Erythroblast (primary cell): ENCODE measurements at regions not wholly inside any gene's neighbourhood (a gene's known extent, or its start where the extent isn't known, plus 50 kb on each side); places are given as distances from the start of the nearest gene placed in this dataset.
"Not testable (repeated sequence)": the region's sequence is repeated elsewhere in the genome, so short reads cannot be mapped to it uniquely, and the experiment has no call there.

Experiments used
- GATA1 ChIP-seq: IDR thresholded peaks from 2 replicates; pipeline ENCODE4 v1.6.1; 2011; ENCODE audit warnings: low read depth, mild to moderate bottlenecking, control low read depth, low read length, moderate library complexity
- POLR2A ChIP-seq: IDR thresholded peaks from 2 replicates; pipeline ENCODE4 v1.6.1; 2011; ENCODE audit warnings: mild to moderate bottlenecking, low read length

DNA sequence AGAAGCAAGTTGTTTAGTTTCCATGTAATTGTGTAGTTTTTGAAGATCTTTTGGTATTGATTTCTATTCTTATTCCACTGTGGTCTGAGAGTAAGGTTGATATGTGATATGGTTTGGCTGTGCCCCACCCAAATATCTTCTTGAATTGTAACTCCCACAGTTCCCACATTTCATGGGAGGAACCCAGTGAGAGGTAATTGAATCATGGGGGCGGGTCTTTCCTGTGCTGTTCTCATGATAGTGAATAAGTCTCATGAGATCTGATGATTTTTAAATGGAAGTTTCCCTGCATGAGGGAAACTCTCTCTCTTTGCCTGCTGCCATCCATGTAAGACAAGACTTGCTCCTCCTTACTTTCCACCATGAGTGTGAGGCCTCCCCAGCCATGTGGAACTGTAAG, 255.3 kb downstream of the S1PR1 start:
- not testable (repeated sequence) for TF ChIP-seq POLR2A, GATA1
